ENCODE measurements at regions not wholly inside any gene's neighbourhood (a gene's known extent, or its start where the extent isn't known, plus 50 kb on each side); places are given as distances from the start of the nearest gene placed in this dataset.

DNA sequence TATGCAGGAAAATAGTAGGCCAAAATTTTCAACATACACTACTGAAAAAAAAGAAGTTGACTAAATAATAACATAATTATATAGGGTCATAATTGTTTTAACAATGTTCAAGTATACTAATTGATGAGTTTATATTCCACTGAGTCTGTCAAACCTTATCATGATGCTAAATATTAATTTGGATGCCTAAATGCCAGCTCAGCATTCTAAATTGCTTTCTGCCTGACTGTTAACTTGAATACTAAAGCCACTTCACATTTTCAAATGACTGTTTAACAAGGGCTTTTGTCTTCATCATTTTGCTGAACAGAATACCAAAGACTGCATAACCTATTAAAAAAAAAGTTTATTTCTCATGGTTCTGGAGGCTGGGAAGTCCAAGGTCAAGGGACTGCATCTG lies 232.8 kb downstream of the DOK5 start:
- Histone ChIP-seq H3K9me3 (ENCODE audit: control extremely low read depth in 1 of 3, control insufficient read depth in 2 of 3, insufficient read depth in 1 of 3, low read length in 2 of 3) (no peaks in the 10 kb centered on the region), H3K4me2 (replicated peaks; ENCODE audit: low read depth, low read length, poor library complexity, severe bottlenecking) (no peak overlapping the region), H4K20me1 (ENCODE audit: control insufficient read depth, insufficient read depth, low read length, poor library complexity, severe bottlenecking) (no peaks in the 10 kb centered on the region), H3K27ac (ENCODE audit: low read length in 2 of 2) (no peak overlapping the region), H3K79me2 (ENCODE audit: control insufficient read depth, insufficient read depth, low read length) (no peaks in the 10 kb centered on the region), H3K36me3 (replicated peaks in 1 of 2; ENCODE audit: control extremely low read depth in 1 of 2, control insufficient read depth in 1 of 2, extremely low read depth in 1 of 2, insufficient read depth in 2 of 2, low read length in 1 of 2) (no peaks in the 10 kb centered on the region), H2AFZ (ENCODE audit: insufficient read depth, low read depth, low read length, poor library complexity, severe bottlenecking) (no peak overlapping the region), H3K4me1 (ENCODE audit: control insufficient read depth in 2 of 2, insufficient read depth in 2 of 2, low read length in 2 of 2) (no peaks in the 10 kb centered on the region), H3K9ac (ENCODE audit: low read length) (no peak overlapping the region), H3K4me3 (ENCODE audit: control extremely low read depth in 1 of 5, extremely low read depth in 1 of 5, insufficient read depth in 1 of 5, low read depth in 2 of 5, low read length in 4 of 5) (no peak overlapping the region), H3K27me3 (replicated peaks in 1 of 4; ENCODE audit: control extremely low read depth in 1 of 4, control insufficient read depth in 3 of 4, insufficient read depth in 4 of 4, low read length in 3 of 4) (peaks cover 0 to 2% (median 0%) of the 10 kb centered on the region in 4 experiments)
- Mint-ChIP-seq H3K27me3 (no peaks in the 10 kb centered on the region), H3K27ac (no peak overlapping the region), H3K4me3 (no peak overlapping the region), H3K9me3 (ENCODE audit: insufficient read depth) (no peaks in the 10 kb centered on the region), H3K4me1 (no peaks in the 10 kb centered on the region)
- POLR2A ChIA-PET: no interaction called here
- TF ChIP-seq EZH2 (IDR thresholded peaks at IDR 0.05; ENCODE audit: borderline replicate concordance, insufficient read depth, low read depth, low read length, poor library complexity, severe bottlenecking): no peak
- TF ChIP-seq CTCF (IDR thresholded peaks at IDR 0.05): no peak
- DNase-seq: no peak
- intact Hi-C loops (cut with micrococcal nuclease): no loop called here
- ATAC-seq (ENCODE audit: low read depth): no peak
- CTCF ChIA-PET: no interaction called here

- intact Hi-C loops (cut with micrococcal nuclease): no loop called here
These were observed 232.4 kb downstream of the DOK5 start for GRCh38 chr20:54707801-54708200.

More at GRCh38 chr20:54707801-54708200, 232.4 kb downstream of the DOK5 start:
- no peak overlapping the region for H3K4me3 ChIP-seq (ENCODE audit: control extremely low read depth in 1 of 5, extremely low read depth in 1 of 5, insufficient read depth in 1 of 5, low read depth in 2 of 5, low read length in 4 of 5)
- TF ChIP-seq CTCF (IDR thresholded peaks at IDR 0.05) (no peak), EZH2 (IDR thresholded peaks at IDR 0.05; ENCODE audit: borderline replicate concordance, insufficient read depth, low read depth, low read length, poor library complexity, severe bottlenecking) (no peak)
- POLR2A ChIA-PET: no interaction called here
- H3K4me1 Mint-ChIP-seq: no peaks in the 10 kb centered on the region
- no peaks in the 10 kb centered on the region for H3K79me2 ChIP-seq (ENCODE audit: control insufficient read depth, insufficient read depth, low read length)
- no peaks in the 10 kb centered on the region for H3K9me3 ChIP-seq (ENCODE audit: control extremely low read depth in 1 of 3, control insufficient read depth in 2 of 3, insufficient read depth in 1 of 3, low read length in 2 of 3)
- no peaks in the 10 kb centered on the region for H3K4me1 ChIP-seq (ENCODE audit: control insufficient read depth in 2 of 2, insufficient read depth in 2 of 2, low read length in 2 of 2)
- no peak overlapping the region for H3K27ac ChIP-seq (ENCODE audit: low read length in 2 of 2)
- CTCF ChIA-PET: no interaction called here
- H3K4me2 ChIP-seq (replicated peaks; ENCODE audit: low read depth, low read length, poor library complexity, severe bottlenecking): no peak overlapping the region
- no peak overlapping the region for H2AFZ ChIP-seq (ENCODE audit: insufficient read depth, low read depth, low read length, poor library complexity, severe bottlenecking)
- no CpG with 5 or more reads among the region's 1 CpG for WGBS (ENCODE audit: insufficient coverage)
- no peaks in the 10 kb centered on the region for H3K9me3 Mint-ChIP-seq (ENCODE audit: insufficient read depth)
- H3K9ac ChIP-seq (ENCODE audit: low read length): no peak overlapping the region
- H3K36me3 ChIP-seq (replicated peaks in 1 of 2; ENCODE audit: control extremely low read depth in 1 of 2, control insufficient read depth in 1 of 2, extremely low read depth in 1 of 2, insufficient read depth in 2 of 2, low read length in 1 of 2): no peaks in the 10 kb centered on the region
- no peak overlapping the region for H3K27ac Mint-ChIP-seq
- no peaks in the 10 kb centered on the region for H4K20me1 ChIP-seq (ENCODE audit: control insufficient read depth, insufficient read depth, low read length, poor library complexity, severe bottlenecking)
- DNase-seq: no peak
- H3K4me3 Mint-ChIP-seq: no peak overlapping the region
- no peaks in the 10 kb centered on the region for H3K27me3 Mint-ChIP-seq
- no peak for ATAC-seq (ENCODE audit: low read depth)
- H3K27me3 ChIP-seq (replicated peaks in 1 of 4; ENCODE audit: control extremely low read depth in 1 of 4, control insufficient read depth in 3 of 4, insufficient read depth in 4 of 4, low read length in 3 of 4): peaks cover 0 to 2% (median 0%) of the 10 kb centered on the region in 4 experiments
